Lung (tissue), 12 donors: ENCODE measurements at regions not wholly inside any gene's neighbourhood (a gene's known extent, or its start where the extent isn't known, plus 50 kb on each side); places are given as distances from the start of the nearest gene placed in this dataset. TPM values are rescaled to one million over a fixed set of nuclear protein-coding genes. Genes with fewer than 3 reads are reported as not detected.
A peak's percentile ranks its signal among the peaks of the same experiment; 100 is the strongest.

Source experiments
- ATAC-seq: fragments of 200-7000 bp; cut with Tn5 transposase; one replicate; pipeline ENCODE4 v1.9.1; 2020; ENCODE audit warnings: moderate number of reproducible peaks; ENCODE audit not compliant: insufficient read depth, low FRiP score
- DNase-seq, 3 donors: peaks; one replicate each; pipeline ENCODE4 v3.0.0-alpha.2; 2013 to 2017
- H3K27ac ChIP-seq, 2 donors: one replicate each; pipeline ENCODE4 v1.5.1; 2013; ENCODE audit warnings: mild to moderate bottlenecking in 2 of 2, moderate library complexity in 2 of 2, control low read depth in 1 of 2, inconsistent platforms in 1 of 2, low read depth in 1 of 2, low read length in 1 of 2
- H3K27me3 ChIP-seq, 3 donors: one replicate each; pipeline ENCODE4 v1.5.1; 2013; ENCODE audit warnings: low read length in 2 of 3; ENCODE audit not compliant: control insufficient read depth in 3 of 3, insufficient read depth in 3 of 3
- H3K36me3 ChIP-seq, 4 donors: one replicate each; pipeline ENCODE4 v1.5.1; 2013; ENCODE audit warnings: low read length in 4 of 4, mild to moderate bottlenecking in 1 of 4, moderate library complexity in 1 of 4; ENCODE audit not compliant: control insufficient read depth in 4 of 4, insufficient read depth in 4 of 4
- H3K4me1 ChIP-seq, 5 donors: one replicate each; pipeline ENCODE4 v1.5.1; 2013; ENCODE audit warnings: low read length in 5 of 5, mild to moderate bottlenecking in 2 of 5, moderate library complexity in 1 of 5; ENCODE audit not compliant: control insufficient read depth in 5 of 5, insufficient read depth in 5 of 5
- H3K4me3 ChIP-seq: one replicate; pipeline ENCODE4 v1.5.1; 2013; ENCODE audit warnings: mild to moderate bottlenecking, control low read depth, moderate library complexity
- H3K9ac ChIP-seq, 2 donors: one replicate each; pipeline ENCODE4 v1.5.1; 2013; ENCODE audit warnings: low read length in 2 of 2, control low read depth in 1 of 2; ENCODE audit not compliant: insufficient read depth in 1 of 2
- H3K9me3 ChIP-seq, 4 donors: one replicate each; pipeline ENCODE4 v1.5.1; 2013; ENCODE audit warnings: low read length in 3 of 4, mild to moderate bottlenecking in 1 of 4, moderate library complexity in 1 of 4; ENCODE audit not compliant: control insufficient read depth in 4 of 4, insufficient read depth in 3 of 4
- CTCF ChIP-seq: IDR thresholded peaks from 2 replicates; pipeline ENCODE4 v1.5.1; 2012; ENCODE audit warnings: mild to moderate bottlenecking; ENCODE audit errors: control extremely low read depth, extremely low read depth
- WGBS, 2 donors: extraction: QIAGEN DNeasy Blood & Tissue Kit; methylation state at CpG; one replicate each; pipeline ENCODE4 v1.1.7; 2013; 5-methylcytosine and 5-hydroxymethylcytosine counted together
- small RNA-seq: library from RNA; depleted of rRNA; stranded (forward); fragments of <200 nt; gene quantifications from one replicate; pipeline ENCODE3, GENCODE V24; 2014; ENCODE audit warnings: low replicate concordance
- donor health status: control.
- donor health status: control.
- donor health status: Bipolar disorder and iron deficiency.
- donor health status: healthy.
- donor health status: DM: yes; HTN: yes; CAD: no.

DNA sequence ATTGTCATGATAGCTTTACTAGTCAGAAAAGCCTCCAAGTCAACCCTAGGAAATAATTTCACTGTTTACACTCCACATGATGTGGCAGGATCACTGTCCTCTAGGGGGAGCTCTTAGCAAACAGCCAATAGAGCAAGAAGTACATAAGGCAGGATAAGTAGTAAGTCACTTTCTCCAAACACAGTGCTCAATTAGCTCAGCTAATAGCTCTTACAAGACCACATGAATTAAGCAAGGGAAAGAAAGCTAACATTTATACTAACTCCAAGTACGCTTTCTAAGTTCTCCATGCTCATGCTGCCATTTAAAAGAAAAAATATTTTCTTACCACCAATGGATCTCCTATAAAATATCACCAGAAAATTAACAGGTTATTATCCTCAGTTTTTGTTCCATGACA, 66.9 kb upstream of the LRIF1 start:
- WGBS, 2 donors: 61 to 84% methylated on average over 1 of the region's 1 CpG
- H3K27me3 ChIP-seq: no peaks in the 10 kb centered on the region
- no peak overlapping the region for H3K9ac ChIP-seq
- H3K9me3 ChIP-seq: peaks cover 0 to 4% (median 0%) of the 10 kb centered on the region in 4 donors
- peak; percentile 38 for TF ChIP-seq CTCF
- no peaks in the 10 kb centered on the region for H3K4me1 ChIP-seq
- H3K27ac ChIP-seq: no peak overlapping the region
- no peaks in the 10 kb centered on the region for H3K36me3 ChIP-seq
- DNase-seq: peak in 2 of 3 donors; percentile 20 to 29
- no peak for ATAC-seq
- no peak overlapping the region for H3K4me3 ChIP-seq

- 62 to 71% methylated on average over 4 of the region's 4 CpGs for WGBS, 2 donors
Measured at GRCh38 chr1:111025109-111025508, 61.4 kb upstream of the LRIF1 start.

GRCh38 chr1:111015222-111015621, 51.5 kb upstream of the LRIF1 start:
- Histone ChIP-seq H3K4me1 (no peaks in the 10 kb centered on the region), H3K4me3 (no peak overlapping the region), H3K9ac (no peak overlapping the region), H3K36me3 (no peaks in the 10 kb centered on the region), H3K27me3 (no peaks in the 10 kb centered on the region), H3K27ac (no peak overlapping the region), H3K9me3 (no peaks in the 10 kb centered on the region)
- DNase-seq (no peak), ATAC-seq (no peak)
- no peak for TF ChIP-seq CTCF
- 58 to 71% methylated on average over 3 of the region's 3 CpGs for WGBS, 2 donors

More at GRCh38 chr1:111025109-111025508, 61.4 kb upstream of the LRIF1 start:
- TF ChIP-seq CTCF: no peak
- H3K4me1 ChIP-seq: no peaks in the 10 kb centered on the region
- no peak for ATAC-seq
- no peaks in the 10 kb centered on the region for H3K27me3 ChIP-seq
- H3K27ac ChIP-seq: no peak overlapping the region
- no peaks in the 10 kb centered on the region for H3K36me3 ChIP-seq
- H3K9me3 ChIP-seq: peaks cover 0 to 1% (median 0%) of the 10 kb centered on the region in 4 donors
- no peak for DNase-seq
- H3K9ac ChIP-seq: no peak overlapping the region
- H3K4me3 ChIP-seq: no peak overlapping the region

Small RNAs in the stretch of these regions (small RNA-seq; reads per million reads assigned to genes)
- gene RNA5SP54: not detected
